Vagina (tissue), 2 donors: ENCODE measurements at regions not wholly inside any gene's neighbourhood (a gene's known extent, or its start where the extent isn't known, plus 50 kb on each side); places are given as distances from the start of the nearest gene placed in this dataset.

Experiments used
- POLR2A ChIP-seq, 2 donors: fragments of 450-650 bp; IDR thresholded peaks; one replicate each; pipeline ENCODE4 v1.6.1; 2017; ENCODE audit warnings: antibody characterized with exemption in 2 of 2, mild to moderate bottlenecking in 2 of 2, moderate library complexity in 2 of 2
- POLR2AphosphoS5 ChIP-seq, 2 donors: sonication (generic); formaldehyde crosslinking; IDR thresholded peaks; one replicate each; pipeline ENCODE4 v1.9.0; 2017; ENCODE audit warnings: antibody characterized with exemption in 2 of 2, mild to moderate bottlenecking in 2 of 2, low read depth in 1 of 2; ENCODE audit not compliant: insufficient read depth in 1 of 2
- TF ChIP-seq, protein P1 (sequence below), 3 experiments: fragments of 450-650 bp in 2 of 3; fragments of 200-600 bp in 1 of 3; sonication (generic) in 1 of 3; IDR thresholded peaks; one replicate each; pipeline ENCODE4 v1.5.1; 2017 to 2019; ENCODE audit warnings: antibody characterized with exemption in 3 of 3, mild to moderate bottlenecking in 2 of 3, moderate library complexity in 2 of 3

DNA sequence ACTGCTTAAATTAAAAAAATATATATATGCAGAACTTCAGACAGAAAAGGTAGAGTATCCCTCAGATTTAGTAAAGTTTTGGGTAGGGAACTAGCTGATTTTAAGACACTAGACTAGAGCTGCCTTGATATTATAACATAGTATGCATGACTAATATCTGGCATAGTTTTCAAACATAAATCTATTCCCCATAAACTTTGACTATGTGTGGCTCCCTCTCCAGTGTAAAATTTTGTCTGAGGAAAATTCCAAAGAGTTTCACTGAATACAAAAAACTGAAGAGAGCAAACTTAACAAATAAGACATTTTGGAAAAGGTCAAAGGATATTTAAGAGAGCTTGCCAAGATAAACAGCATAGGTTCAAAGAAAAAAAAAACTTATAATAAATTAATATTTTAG is 66.2 kb upstream of the ZNF462 start:
- TF ChIP-seq, protein P1, sequence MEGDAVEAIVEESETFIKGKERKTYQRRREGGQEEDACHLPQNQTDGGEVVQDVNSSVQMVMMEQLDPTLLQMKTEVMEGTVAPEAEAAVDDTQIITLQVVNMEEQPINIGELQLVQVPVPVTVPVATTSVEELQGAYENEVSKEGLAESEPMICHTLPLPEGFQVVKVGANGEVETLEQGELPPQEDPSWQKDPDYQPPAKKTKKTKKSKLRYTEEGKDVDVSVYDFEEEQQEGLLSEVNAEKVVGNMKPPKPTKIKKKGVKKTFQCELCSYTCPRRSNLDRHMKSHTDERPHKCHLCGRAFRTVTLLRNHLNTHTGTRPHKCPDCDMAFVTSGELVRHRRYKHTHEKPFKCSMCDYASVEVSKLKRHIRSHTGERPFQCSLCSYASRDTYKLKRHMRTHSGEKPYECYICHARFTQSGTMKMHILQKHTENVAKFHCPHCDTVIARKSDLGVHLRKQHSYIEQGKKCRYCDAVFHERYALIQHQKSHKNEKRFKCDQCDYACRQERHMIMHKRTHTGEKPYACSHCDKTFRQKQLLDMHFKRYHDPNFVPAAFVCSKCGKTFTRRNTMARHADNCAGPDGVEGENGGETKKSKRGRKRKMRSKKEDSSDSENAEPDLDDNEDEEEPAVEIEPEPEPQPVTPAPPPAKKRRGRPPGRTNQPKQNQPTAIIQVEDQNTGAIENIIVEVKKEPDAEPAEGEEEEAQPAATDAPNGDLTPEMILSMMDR (IDR thresholded peaks at IDR 0.05): no peak
- TF ChIP-seq POLR2AphosphoS5 (IDR thresholded peaks at IDR 0.05; ENCODE audit: insufficient read depth in 1 of 2, low read depth in 1 of 2) (no peak), POLR2A (IDR thresholded peaks at IDR 0.05) (no peak)
